HAP-1 (cell line): ENCODE measurements at regions not wholly inside any gene's neighbourhood (a gene's known extent, or its start where the extent isn't known, plus 50 kb on each side); places are given as distances from the start of the nearest gene placed in this dataset.

Source experiments
- DNase-seq, 2 experiments: peaks; one replicate each; pipeline ENCODE4 v3.0.0-alpha.2; 2016 to 2020; ENCODE audit warnings: low spot score in 2 of 2
- H3K27me3 ChIP-seq: fragments of 250-450 bp; sonication (Bioruptor Pico); 2 replicates; pipeline ENCODE4 v1.5.1; 2020; ENCODE audit warnings: low read depth, mild to moderate bottlenecking, moderate library complexity
- H3K36me3 ChIP-seq: fragments of 250-450 bp; sonication (Bioruptor Pico); replicated peaks from 2 replicates; pipeline ENCODE4 v1.5.1; 2020; ENCODE audit warnings: mild to moderate bottlenecking
- H3K4me1 ChIP-seq: fragments of 250-450 bp; sonication (Bioruptor Pico); 2 replicates; pipeline ENCODE4 v1.5.1; 2020; ENCODE audit warnings: mild to moderate bottlenecking
- H3K4me3 ChIP-seq: fragments of 250-450 bp; sonication (Bioruptor Pico); 2 replicates; pipeline ENCODE4 v1.5.1; 2020; ENCODE audit warnings: mild to moderate bottlenecking, moderate library complexity
- H3K9me3 ChIP-seq: fragments of 250-450 bp; sonication (Bioruptor Pico); 2 replicates; pipeline ENCODE4 v1.5.1; 2020; ENCODE audit warnings: mild to moderate bottlenecking, moderate library complexity
- in situ Hi-C: fragments of 300-500 bp; cut with MboI; formaldehyde crosslinking; loops from 3 replicates; pipeline ENCODE4 v1.14.3; 2020; ENCODE audit warnings: low sequenced_read_pairs, inconsistent platforms, mixed read lengths

- H3K4me3 ChIP-seq: no peak overlapping the region
- H3K36me3 ChIP-seq: no peaks in the 10 kb centered on the region
- H3K27me3 ChIP-seq: no peaks in the 10 kb centered on the region
- H3K9me3 ChIP-seq: no peaks in the 10 kb centered on the region
- H3K4me1 ChIP-seq: no peaks in the 10 kb centered on the region
- in situ Hi-C loops: no loop called here
- no peak for DNase-seq
These were observed 157.9 kb upstream of the APCDD1 start for GRCh38 chr18:10296491-10296890.

DNA sequence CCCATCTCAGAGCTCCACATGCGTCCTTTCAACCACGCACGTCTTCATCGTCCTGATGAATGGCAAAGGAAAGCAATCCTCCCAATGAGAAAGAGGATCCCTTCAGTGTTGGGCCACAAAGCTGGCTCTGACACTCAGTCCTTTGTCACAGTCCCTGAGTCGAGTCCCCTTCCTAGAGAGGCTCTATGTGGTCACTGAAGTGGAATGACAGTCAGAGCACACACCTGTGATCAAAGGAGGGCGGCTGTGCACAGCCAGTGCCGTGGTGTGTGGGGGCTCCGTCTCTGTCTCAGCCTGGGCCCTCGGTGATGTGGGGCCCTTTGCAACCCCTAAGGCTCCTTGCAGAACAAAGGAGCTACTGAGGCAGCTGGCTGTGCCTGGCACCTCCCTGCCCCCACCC is 157.3 kb upstream of the APCDD1 start:
- no peak overlapping the region for H3K4me3 ChIP-seq
- no peaks in the 10 kb centered on the region for H3K36me3 ChIP-seq
- no peaks in the 10 kb centered on the region for H3K27me3 ChIP-seq
- H3K9me3 ChIP-seq: no peaks in the 10 kb centered on the region
- in situ Hi-C loops: no loop called here
- H3K4me1 ChIP-seq: no peaks in the 10 kb centered on the region
- no peak for DNase-seq

DNA sequence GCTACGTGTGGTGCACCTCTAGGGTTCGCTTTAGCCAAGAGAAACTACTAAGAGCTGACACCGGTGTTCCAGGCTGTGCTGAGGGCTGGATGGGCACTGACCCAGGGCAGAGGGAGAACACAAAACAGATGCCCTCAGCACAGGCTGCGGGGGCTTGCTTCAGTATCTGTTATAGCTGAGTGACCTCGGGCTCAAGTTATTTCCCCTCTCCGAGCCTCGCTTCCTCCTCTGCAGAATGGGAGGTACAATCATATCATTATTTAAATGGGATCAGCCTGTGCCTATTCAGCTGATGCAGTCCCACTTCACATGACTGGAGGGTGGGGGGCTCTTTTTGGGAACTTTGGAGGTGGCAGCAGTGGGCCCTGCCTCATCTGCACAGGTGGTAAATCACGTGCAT is 156.1 kb upstream of the APCDD1 start:
- H3K4me1 ChIP-seq: no peaks in the 10 kb centered on the region
- no peaks in the 10 kb centered on the region for H3K9me3 ChIP-seq
- H3K4me3 ChIP-seq: no peak overlapping the region
- in situ Hi-C loops: no loop called here
- no peaks in the 10 kb centered on the region for H3K36me3 ChIP-seq
- H3K27me3 ChIP-seq: no peaks in the 10 kb centered on the region
- no peak for DNase-seq

DNA sequence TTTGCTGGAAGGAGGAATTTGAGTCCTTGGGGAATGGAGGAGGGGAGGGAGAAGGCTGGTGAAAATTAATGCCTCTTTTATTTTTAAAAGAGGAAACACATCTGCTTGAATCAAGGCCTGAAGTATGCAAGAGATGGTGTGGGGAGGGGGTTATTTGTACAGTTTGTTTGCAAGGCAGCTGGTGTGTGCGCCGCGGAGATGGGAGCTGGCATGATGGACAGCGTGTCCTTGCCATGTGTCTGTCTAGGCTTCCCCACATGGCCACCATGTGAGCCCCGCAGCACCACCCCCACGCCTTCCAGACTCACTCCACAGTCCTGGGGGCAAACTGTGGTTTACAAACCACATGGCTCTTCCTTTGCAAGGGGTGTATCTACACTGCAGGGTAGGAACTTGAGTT is 154.8 kb upstream of the APCDD1 start:
- in situ Hi-C loops: no loop called here
- Histone ChIP-seq H3K27me3 (no peaks in the 10 kb centered on the region), H3K36me3 (no peaks in the 10 kb centered on the region), H3K4me1 (no peaks in the 10 kb centered on the region), H3K4me3 (no peak overlapping the region), H3K9me3 (no peaks in the 10 kb centered on the region)
- DNase-seq: no peak

DNA sequence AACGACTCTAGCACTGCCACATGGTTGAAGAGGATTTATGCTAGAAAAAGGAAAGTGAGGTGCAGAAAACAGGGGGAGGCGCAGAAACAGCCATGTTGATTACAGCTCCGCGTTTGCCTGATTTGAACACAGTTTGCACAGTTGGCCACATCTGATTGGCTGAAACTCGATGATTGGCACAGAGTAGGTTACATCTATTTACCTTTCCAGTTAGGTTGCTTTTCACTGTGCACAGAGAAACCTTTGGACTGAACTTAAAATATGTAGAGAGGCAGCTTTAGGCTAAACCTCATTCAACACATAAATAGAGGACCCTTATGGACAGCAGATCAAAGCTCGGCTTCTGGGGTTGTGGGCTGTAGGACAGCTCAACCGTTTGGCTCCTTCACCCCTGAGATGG is 153.7 kb upstream of the APCDD1 start:
- Histone ChIP-seq H3K4me1 (no peaks in the 10 kb centered on the region), H3K4me3 (no peak overlapping the region), H3K36me3 (no peaks in the 10 kb centered on the region), H3K9me3 (no peaks in the 10 kb centered on the region), H3K27me3 (no peaks in the 10 kb centered on the region)
- in situ Hi-C loops: no loop called here
- no peak for DNase-seq

DNA sequence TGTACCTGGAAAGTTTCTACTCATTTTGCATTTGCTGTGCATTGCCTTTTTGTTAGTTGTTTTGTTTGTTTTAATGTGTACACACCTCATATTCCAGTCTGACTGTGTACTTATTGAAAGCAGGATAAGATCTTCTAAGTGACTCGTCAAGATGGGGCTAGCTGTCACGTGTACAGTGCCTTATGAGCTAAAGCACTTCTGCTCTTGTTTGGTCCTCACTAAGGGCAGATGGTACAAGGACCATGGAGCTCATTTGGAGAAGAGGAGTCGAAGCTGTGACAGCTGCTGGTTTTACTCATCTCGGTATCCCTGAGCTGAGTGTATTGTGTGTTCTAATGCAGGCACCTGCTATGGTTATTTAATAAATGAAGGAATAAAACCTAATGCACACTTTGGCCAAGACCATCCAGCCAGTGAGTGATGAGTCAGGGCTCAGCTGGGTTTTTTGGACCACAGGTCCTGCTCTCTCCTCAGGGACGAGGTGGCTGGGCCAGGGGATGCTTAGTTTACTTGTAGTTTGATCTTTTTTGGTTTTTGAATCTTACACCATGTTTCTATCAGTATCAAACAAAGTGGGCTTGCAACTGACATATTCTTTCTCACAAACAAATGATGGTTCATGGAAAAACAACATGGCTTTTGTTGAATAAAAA is 152.5 kb upstream of the APCDD1 start:
- Histone ChIP-seq H3K4me3 (no peak overlapping the region), H3K9me3 (no peaks in the 10 kb centered on the region), H3K27me3 (no peaks in the 10 kb centered on the region), H3K36me3 (no peaks in the 10 kb centered on the region), H3K4me1 (no peaks in the 10 kb centered on the region)
- in situ Hi-C loops: no loop called here
- DNase-seq: no peak

- no peaks in the 10 kb centered on the region for H3K36me3 ChIP-seq
- H3K9me3 ChIP-seq: no peaks in the 10 kb centered on the region
- no peaks in the 10 kb centered on the region for H3K4me1 ChIP-seq
- no peak overlapping the region for H3K4me3 ChIP-seq
- no peak for DNase-seq
- in situ Hi-C loops: no loop called here
- H3K27me3 ChIP-seq: no peaks in the 10 kb centered on the region
These were observed 151.3 kb upstream of the APCDD1 start for GRCh38 chr18:10303171-10303570.

GRCh38 chr18:10304853-10305252 is 149.6 kb upstream of the APCDD1 start:
- H3K4me3 ChIP-seq: no peak overlapping the region
- H3K4me1 ChIP-seq: no peaks in the 10 kb centered on the region
- H3K27me3 ChIP-seq: peaks cover 5% of the 10 kb centered on the region; the same call in 1 of the 2 replicates
- no peaks in the 10 kb centered on the region for H3K36me3 ChIP-seq
- in situ Hi-C loops: no loop called here
- DNase-seq: no peak
- no peaks in the 10 kb centered on the region for H3K9me3 ChIP-seq

DNA sequence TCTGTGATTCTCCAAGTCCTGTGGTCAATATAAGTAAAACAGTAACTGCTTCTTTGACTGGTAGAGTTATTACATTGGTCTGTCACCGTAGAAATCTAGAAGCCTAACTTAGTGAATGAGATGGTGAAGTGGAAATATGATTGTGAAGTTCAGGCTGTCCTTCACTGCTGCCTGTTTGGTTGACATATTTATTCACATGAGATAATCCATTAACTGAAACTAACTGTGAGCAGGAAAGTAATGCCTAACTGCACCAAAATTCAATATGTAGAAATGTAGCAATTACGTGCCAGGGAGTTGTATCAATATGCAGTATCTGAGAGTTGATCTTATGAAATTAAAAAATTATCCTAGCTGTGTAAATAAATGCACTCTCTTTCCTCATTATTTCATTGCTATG is 147.7 kb upstream of the APCDD1 start:
- Histone ChIP-seq H3K4me1 (no peaks in the 10 kb centered on the region), H3K9me3 (no peaks in the 10 kb centered on the region), H3K27me3 (peaks cover 5% of the 10 kb centered on the region; the same call in 1 of the 2 replicates), H3K4me3 (no peak overlapping the region), H3K36me3 (no peaks in the 10 kb centered on the region)
- DNase-seq: no peak
- in situ Hi-C loops: no loop called here

DNA sequence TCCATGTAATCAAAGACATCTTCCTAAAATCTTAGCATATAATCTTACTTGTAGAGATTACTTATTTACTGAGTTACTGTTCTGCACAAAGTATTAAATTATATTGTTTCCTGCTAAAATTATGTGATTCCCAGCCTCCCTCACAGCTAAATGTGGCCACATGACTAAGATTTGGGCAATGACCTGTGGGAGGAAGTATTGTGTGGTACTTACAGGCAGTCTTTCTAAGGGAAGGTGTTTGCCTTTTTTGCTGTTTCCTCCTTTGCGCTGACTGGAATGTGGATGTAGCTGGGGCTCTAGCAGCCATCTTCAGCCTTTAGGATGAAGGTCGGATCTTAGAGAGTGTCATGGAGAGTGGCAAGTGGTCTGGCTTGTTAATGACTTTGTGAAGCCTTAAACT is 146.3 kb upstream of the APCDD1 start:
- H3K9me3 ChIP-seq: no peaks in the 10 kb centered on the region
- H3K36me3 ChIP-seq: no peaks in the 10 kb centered on the region
- in situ Hi-C loops: no loop called here
- no peak for DNase-seq
- H3K4me3 ChIP-seq: no peak overlapping the region
- no peaks in the 10 kb centered on the region for H3K4me1 ChIP-seq
- peaks cover 5% of the 10 kb centered on the region; the same call in 1 of the 2 replicates for H3K27me3 ChIP-seq

GRCh38 chr18:10310626-10311025 is 143.8 kb upstream of the APCDD1 start:
- Histone ChIP-seq H3K36me3 (no peaks in the 10 kb centered on the region), H3K9me3 (no peaks in the 10 kb centered on the region), H3K4me3 (no peak overlapping the region), H3K4me1 (no peaks in the 10 kb centered on the region), H3K27me3 (peaks cover 5% of the 10 kb centered on the region; the same call in 1 of the 2 replicates)
- in situ Hi-C loops: no loop called here
- DNase-seq: no peak

DNA sequence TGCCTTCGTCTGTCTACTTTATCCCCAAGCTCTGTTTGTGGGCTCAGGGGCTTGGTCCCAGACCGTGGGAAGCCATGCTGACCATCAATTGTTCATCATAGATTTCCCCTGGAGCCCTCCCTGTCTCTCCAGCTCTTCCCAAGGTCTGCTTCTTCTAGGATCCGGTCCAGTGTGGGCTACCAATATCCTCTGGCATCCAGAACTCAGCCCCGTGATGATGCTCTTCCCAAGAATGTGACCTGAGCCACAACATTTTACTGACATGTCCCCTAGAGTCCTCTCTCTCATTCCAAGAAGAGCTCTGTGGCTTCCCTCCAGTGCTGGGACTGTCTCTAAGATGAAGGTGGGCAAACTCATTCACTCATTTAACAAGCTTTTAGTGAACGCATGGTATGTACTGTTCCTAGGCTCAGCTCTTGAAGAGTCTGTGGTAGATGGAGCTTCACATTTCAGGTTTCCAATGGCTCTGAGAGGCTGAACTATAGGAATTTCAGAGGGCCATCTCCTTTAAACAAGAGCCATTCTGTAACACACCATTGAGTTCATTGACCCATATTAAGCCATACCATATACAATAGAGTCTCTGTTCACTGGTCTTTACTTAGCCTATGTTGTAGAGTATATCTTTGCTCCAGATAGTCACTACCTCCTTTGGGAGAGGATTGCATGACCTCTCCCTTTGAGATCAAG is 142.0 kb upstream of the APCDD1 start:
- in situ Hi-C loops: no loop called here
- no peaks in the 10 kb centered on the region for H3K4me1 ChIP-seq
- no peaks in the 10 kb centered on the region for H3K9me3 ChIP-seq
- peaks cover 5% of the 10 kb centered on the region; the same call in 1 of the 2 replicates for H3K27me3 ChIP-seq
- H3K36me3 ChIP-seq: no peaks in the 10 kb centered on the region
- no peak for DNase-seq
- no peak overlapping the region for H3K4me3 ChIP-seq

- Histone ChIP-seq H3K4me3 (no peak overlapping the region), H3K9me3 (no peaks in the 10 kb centered on the region), H3K27me3 (peaks cover 5% of the 10 kb centered on the region; the same call in 1 of the 2 replicates), H3K36me3 (no peaks in the 10 kb centered on the region), H3K4me1 (peaks cover 3% of the 10 kb centered on the region)
- in situ Hi-C loops: no loop called here
- no peak for DNase-seq
These were observed 141.5 kb upstream of the APCDD1 start for GRCh38 chr18:10313016-10313342.

DNA sequence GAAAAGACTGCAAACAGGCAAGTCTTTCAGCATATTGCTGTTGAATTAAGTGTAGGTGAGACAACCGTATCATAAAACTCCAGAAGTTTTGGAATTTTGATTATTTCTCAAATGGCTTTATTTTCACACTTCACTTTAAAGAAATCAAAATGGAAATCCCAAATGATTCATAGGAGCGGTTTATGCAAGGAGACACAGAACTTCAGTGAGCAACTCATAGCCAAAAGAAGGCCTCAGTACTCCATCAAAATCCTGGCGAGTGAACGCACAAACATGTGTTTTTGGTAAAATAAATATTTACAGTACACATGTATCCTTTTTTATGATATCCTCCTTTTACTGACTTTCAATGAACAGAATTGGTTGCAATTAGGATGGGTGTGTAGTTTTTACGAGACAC is 140.4 kb upstream of the APCDD1 start:
- Histone ChIP-seq H3K4me3 (no peak overlapping the region), H3K27me3 (peaks cover 5% of the 10 kb centered on the region; the same call in 1 of the 2 replicates), H3K36me3 (no peaks in the 10 kb centered on the region), H3K4me1 (peaks cover 13% of the 10 kb centered on the region), H3K9me3 (no peaks in the 10 kb centered on the region)
- DNase-seq: no peak
- in situ Hi-C loops: no loop called here

DNA sequence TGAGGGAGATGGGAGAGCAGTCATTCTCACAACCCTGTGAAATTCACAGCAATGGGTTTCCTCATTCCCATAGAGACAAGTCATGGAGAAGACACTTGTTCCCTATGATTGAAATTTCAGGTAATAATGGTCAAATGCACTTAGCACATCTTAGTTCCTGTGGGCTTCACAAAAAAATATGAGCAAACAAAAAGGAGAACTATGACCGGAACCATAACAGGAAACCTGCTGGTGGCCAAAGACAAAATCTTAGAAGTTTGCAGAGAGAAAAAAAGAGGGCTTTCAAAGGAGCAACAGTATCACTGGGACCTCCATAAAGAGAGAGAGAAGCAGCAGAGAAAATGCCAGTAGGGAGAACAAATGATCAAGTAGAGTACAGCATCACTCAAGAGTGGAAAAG is 138.9 kb upstream of the APCDD1 start:
- H3K27me3 ChIP-seq: no peaks in the 10 kb centered on the region

More for the DNA sequence above, 138.9 kb upstream of the APCDD1 start:
- H3K4me1 ChIP-seq: peaks cover 13% of the 10 kb centered on the region
- H3K4me3 ChIP-seq: no peak overlapping the region
- no peak for DNase-seq
- H3K9me3 ChIP-seq: no peaks in the 10 kb centered on the region
- no peaks in the 10 kb centered on the region for H3K36me3 ChIP-seq
- in situ Hi-C loops: no loop called here
